H1 (cell line): ENCODE measurements at regions not wholly inside any gene's neighbourhood (a gene's known extent, or its start where the extent isn't known, plus 50 kb on each side); places are given as distances from the start of the nearest gene placed in this dataset.

Experiments
- CTCF ChIA-PET: fragments of 300-600 bp; sonication (Branson Sonifier 250); formaldehyde crosslinking; loops from one replicate; lab custom pipeline; 2021; ENCODE audit not compliant: partially characterized antibody; lab: Charles Lee
- POLR2A ChIA-PET: fragments of 300-600 bp; sonication (Branson Sonifier 250); formaldehyde crosslinking; loops from one replicate; lab custom pipeline; 2021; ENCODE audit warnings: inconsistent platforms; ENCODE audit not compliant: partially characterized antibody; lab: Charles Lee
- DNase-seq, 2 experiments: peaks; one replicate each; pipeline versions ENCODE4 v3.0.0 to v3.0.0-alpha.2; 2010 to 2022; ENCODE audit warnings: low spot score in 2 of 2, low read depth in 1 of 2, mixed read lengths in 1 of 2
- FAIRE-seq: peaks from 2 replicates; lab custom pipeline; 2011; peaks lifted over from hg19 to GRCh38; lab: Jason Lieb, UNC
- H2AFZ ChIP-seq: 2 replicates; pipeline ENCODE4 v1.8.1; 2012; ENCODE audit warnings: low read length, inconsistent platforms
- H2AK5ac ChIP-seq: 2 replicates; pipeline ENCODE4 v1.6.1; 2013; ENCODE audit warnings: low read depth, low read length
- H2BK120ac ChIP-seq: replicated peaks from 2 replicates; pipeline ENCODE3; 2013; ENCODE audit warnings: low read depth, low read length, inconsistent platforms
- H2BK12ac ChIP-seq: 2 replicates; pipeline ENCODE4 v1.6.1; 2013; ENCODE audit warnings: low read depth, low read length
- H2BK15ac ChIP-seq: 2 replicates; pipeline ENCODE4 v1.6.1; 2013; ENCODE audit warnings: low read length
- H2BK20ac ChIP-seq: 2 replicates; pipeline ENCODE4 v1.6.1; 2013; ENCODE audit warnings: low read length
- H2BK5ac ChIP-seq: 2 replicates; pipeline ENCODE4 v1.6.1; 2013; ENCODE audit warnings: low read depth, low read length
- H3K14ac ChIP-seq: 2 replicates; pipeline ENCODE4 v1.6.1; 2013; ENCODE audit warnings: inconsistent platforms; ENCODE audit not compliant: insufficient read length
- H3K18ac ChIP-seq: 2 replicates; pipeline ENCODE4 v1.6.1; 2013; ENCODE audit warnings: low read length; ENCODE audit errors: extremely low read depth
- H3K23ac ChIP-seq: 2 replicates; pipeline ENCODE4 v1.6.1; 2013; ENCODE audit warnings: inconsistent platforms; ENCODE audit not compliant: insufficient read length
- H3K23me2 ChIP-seq: 2 replicates; pipeline ENCODE4 v1.6.1; 2013; ENCODE audit warnings: low read depth, low read length
- H3K27ac ChIP-seq: 2 replicates; pipeline ENCODE4 v1.6.1; 2011; ENCODE audit warnings: low read depth, low read length, inconsistent platforms
- H3K27me3 ChIP-seq, 4 experiments: replicated peaks in 1 of 4; 1 replicate in 1 of 4; 2 replicates in 3 of 4; pipeline versions ENCODE4 v1.6.1 to v1.8.1; 2011 to 2013; ENCODE audit warnings: low read length in 3 of 4, mild to moderate bottlenecking in 3 of 4, inconsistent platforms in 2 of 4, mixed read lengths in 2 of 4, moderate library complexity in 1 of 4; ENCODE audit not compliant: control insufficient read depth in 3 of 4, insufficient read depth in 3 of 4; ENCODE audit errors: extremely low read depth in 1 of 4
- H3K36me3 ChIP-seq, 4 experiments: 2 replicates each; pipeline versions ENCODE4 v1.6.1 to v1.8.1; 2011 to 2013; ENCODE audit warnings: mild to moderate bottlenecking in 4 of 4, low read length in 3 of 4, moderate library complexity in 2 of 4, control low read depth in 1 of 4, inconsistent platforms in 1 of 4; ENCODE audit not compliant: insufficient read depth in 4 of 4, control insufficient read depth in 2 of 4
- H3K4ac ChIP-seq: replicated peaks from 2 replicates; pipeline ENCODE3; 2013; ENCODE audit warnings: low read length, low read depth, mixed read lengths, inconsistent platforms; ENCODE audit not compliant: insufficient read length
- H3K4me1 ChIP-seq, 4 experiments: replicated peaks in 1 of 4; 1 replicate in 1 of 4; 2 replicates in 3 of 4; pipeline versions ENCODE4 v1.6.1 to v1.8.1; 2011 to 2013; ENCODE audit warnings: low read length in 3 of 4, inconsistent platforms in 2 of 4, mixed read lengths in 1 of 4; ENCODE audit not compliant: insufficient read depth in 4 of 4, control insufficient read depth in 3 of 4
- H3K4me2 ChIP-seq, 2 experiments: 2 replicates each; pipeline versions ENCODE4 v1.6.1 to v1.8.1; 2011 to 2013; ENCODE audit warnings: low read depth in 2 of 2, low read length in 2 of 2, control low read depth in 1 of 2, inconsistent platforms in 1 of 2, mild to moderate bottlenecking in 1 of 2; ENCODE audit not compliant: insufficient read depth in 1 of 2
- H3K4me3 ChIP-seq, 4 experiments: fragments of 200-600, 300-600 bp in 1 of 4; sonication (generic), shearing (Covaris generic), sonication (Bioruptor Twin) in 1 of 4; 2 replicates each; pipeline versions ENCODE4 v1.5.1 to v1.8.1; 2011 to 2016; ENCODE audit warnings: low read length in 4 of 4, low read depth in 3 of 4, control low read depth in 2 of 4, inconsistent platforms in 2 of 4, mild to moderate bottlenecking in 2 of 4, mixed read lengths in 1 of 4, moderate library complexity in 1 of 4; ENCODE audit not compliant: insufficient read depth in 2 of 4; ENCODE audit errors: extremely low read depth in 1 of 4
- H3K56ac ChIP-seq: replicated peaks from 2 replicates; pipeline ENCODE3; 2013; ENCODE audit warnings: low read depth, mild to moderate bottlenecking, mixed read lengths, low read length, inconsistent platforms; ENCODE audit not compliant: insufficient read length
- H3K79me1 ChIP-seq: 2 replicates; pipeline ENCODE4 v1.6.1; 2013; ENCODE audit warnings: low read depth, low read length, control low read depth
- H3K79me2 ChIP-seq, 2 experiments: 2 replicates each; pipeline versions ENCODE4 v1.6.1 to v1.8.1; 2012 to 2013; ENCODE audit warnings: low read length in 2 of 2, mild to moderate bottlenecking in 2 of 2, inconsistent platforms in 1 of 2; ENCODE audit not compliant: insufficient read depth in 2 of 2, control insufficient read depth in 1 of 2
- H3K9ac ChIP-seq, 4 experiments: replicated peaks in 1 of 4; 1 replicate in 1 of 4; 2 replicates in 3 of 4; pipeline versions ENCODE4 v1.6.1 to v1.8.1; 2011 to 2013; ENCODE audit warnings: low read depth in 3 of 4, low read length in 3 of 4, control low read depth in 2 of 4, mild to moderate bottlenecking in 2 of 4, moderate library complexity in 2 of 4, inconsistent platforms in 1 of 4; ENCODE audit errors: extremely low read depth in 1 of 4
- H3K9me3 ChIP-seq, 2 experiments: 2 replicates each; pipeline versions ENCODE4 v1.6.1 to v1.8.1; 2012 to 2013; ENCODE audit warnings: mild to moderate bottlenecking in 2 of 2, moderate library complexity in 2 of 2, control low read depth in 1 of 2, inconsistent platforms in 1 of 2, low read depth in 1 of 2, low read length in 1 of 2, mixed read lengths in 1 of 2; ENCODE audit not compliant: insufficient read depth in 2 of 2
- H4K20me1 ChIP-seq, 2 experiments: replicated peaks in 1 of 2; 2 replicates each; pipeline versions ENCODE3 to v1.8.1; 2011 to 2013; ENCODE audit warnings: inconsistent platforms in 2 of 2, low read length in 2 of 2, mild to moderate bottlenecking in 1 of 2; ENCODE audit not compliant: insufficient read depth in 2 of 2, control insufficient read depth in 1 of 2
- H4K5ac ChIP-seq: 2 replicates; pipeline ENCODE4 v1.6.1; 2013; ENCODE audit warnings: low read length, low read depth, mixed read lengths, inconsistent platforms; ENCODE audit not compliant: insufficient read length
- H4K8ac ChIP-seq: 2 replicates; pipeline ENCODE4 v1.8.0; 2013; ENCODE audit warnings: mild to moderate bottlenecking, moderate library complexity, low read length, inconsistent platforms; ENCODE audit not compliant: insufficient read depth; ENCODE audit errors: extremely low read depth
- H4K91ac ChIP-seq: replicated peaks from 2 replicates; pipeline ENCODE3; 2013; ENCODE audit warnings: low read length, mixed read lengths, inconsistent platforms; ENCODE audit not compliant: insufficient read length
- CREB1 ChIP-seq: IDR thresholded peaks from 2 replicates; pipeline ENCODE4 v1.6.1; 2012; ENCODE audit warnings: inconsistent platforms
- GABPA ChIP-seq: IDR thresholded peaks from 2 replicates; pipeline ENCODE4 v1.6.1; 2011; ENCODE audit warnings: mild to moderate bottlenecking, low read length, moderate library complexity, borderline replicate concordance; ENCODE audit not compliant: insufficient read depth
- PHF8 ChIP-seq: fragments of 200-600 bp; sonication (generic); conservative IDR thresholded peaks from 2 replicates; pipeline ENCODE4 v1.7.1; 2012; ENCODE audit warnings: low read depth, mild to moderate bottlenecking, inconsistent platforms, low read length, moderate library complexity
- POLR2AphosphoS5 ChIP-seq: IDR thresholded peaks from 2 replicates; pipeline ENCODE4 v1.6.1; 2011; ENCODE audit warnings: low read depth, low read length
- SP2 ChIP-seq: IDR thresholded peaks from 2 replicates; pipeline ENCODE4 v1.6.1; 2012; ENCODE audit warnings: mild to moderate bottlenecking, low read length, inconsistent platforms
- WGBS, 2 experiments: shearing (Covaris generic) in 1 of 2; methylation state at CpG; one replicate each; pipeline versions ENCODE4 v1.1.6 to v1.1.7; 2013 to 2015; ENCODE audit warnings: low lambda C conversion rate in 2 of 2, mixed read lengths in 2 of 2, inconsistent platforms in 1 of 2, low coverage in 1 of 2, missing lambda C conversion rate in 1 of 2; ENCODE audit not compliant: insufficient replicate concordance in 2 of 2, insufficient coverage in 1 of 2, insufficient read length in 1 of 2; ENCODE audit errors: extremely low coverage in 1 of 2, missing lambda C conversion rate in 1 of 2; 5-methylcytosine and 5-hydroxymethylcytosine counted together
- TF ChIP-seq, protein P1 (sequence below): IDR thresholded peaks from 2 replicates; pipeline ENCODE4 v1.6.1; 2011; ENCODE audit warnings: low read depth, mild to moderate bottlenecking, low read length; ENCODE audit not compliant: insufficient read depth

GRCh38 chr11:115921986-115922385 lies 417.8 kb upstream of the CADM1 start:
- H3K23me2 ChIP-seq = no peaks in the 10 kb centered on the region; the same call in 1 of the 2 replicates
- no peak overlapping the region for H3K18ac ChIP-seq
- H2BK5ac ChIP-seq = no peak overlapping the region
- H4K8ac ChIP-seq = no peak overlapping the region
- no peaks in the 10 kb centered on the region for H3K79me2 ChIP-seq
- H2BK20ac ChIP-seq = no peak overlapping the region
- H3K9ac ChIP-seq = no peak overlapping the region
- H3K56ac ChIP-seq = no peak overlapping the region
- H4K20me1 ChIP-seq = no peaks in the 10 kb centered on the region
- H3K4me2 ChIP-seq = no peak overlapping the region
- H3K4me3 ChIP-seq = no peak overlapping the region
- CTCF ChIA-PET = interaction anchor here (1.0 to 1.6 kb wide), 2 partner anchors 10 kb away, joined by 4 to 6 read pairs; no protein-coding TSS in a partner anchor
- no peak for FAIRE-seq
- no peak overlapping the region for H2AFZ ChIP-seq
- H3K79me1 ChIP-seq = no peaks in the 10 kb centered on the region
- no peaks in the 10 kb centered on the region for H3K27me3 ChIP-seq
- no peak overlapping the region for H2BK12ac ChIP-seq
- POLR2A ChIA-PET = no interaction called here
- no peaks in the 10 kb centered on the region for H3K9me3 ChIP-seq
- H3K14ac ChIP-seq = no peak overlapping the region
- H3K4me1 ChIP-seq = no peaks in the 10 kb centered on the region
- no peak overlapping the region for H3K23ac ChIP-seq
- no peak for TF ChIP-seq GABPA
- TF ChIP-seq, protein P1, sequence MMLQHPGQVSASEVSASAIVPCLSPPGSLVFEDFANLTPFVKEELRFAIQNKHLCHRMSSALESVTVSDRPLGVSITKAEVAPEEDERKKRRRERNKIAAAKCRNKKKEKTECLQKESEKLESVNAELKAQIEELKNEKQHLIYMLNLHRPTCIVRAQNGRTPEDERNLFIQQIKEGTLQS = no peak
- TF ChIP-seq CREB1 = no peak
- no peak for TF ChIP-seq SP2
- no peak for TF ChIP-seq PHF8
- TF ChIP-seq POLR2AphosphoS5 = no peak
- TF ChIP-seq, all 59 proteins: peak for 0
- H4K5ac ChIP-seq = no peak overlapping the region
- H2AK5ac ChIP-seq = no peak overlapping the region
- WGBS, 2 experiments = 79% methylated on average over 2 of the region's 2 CpGs; no CpG with 5 or more reads in 1 of the 2 experiments
- H3K36me3 ChIP-seq = no peaks in the 10 kb centered on the region
- no peak overlapping the region for H3K27ac ChIP-seq
- no peak overlapping the region for H2BK15ac ChIP-seq
- no peak for DNase-seq
- H4K91ac ChIP-seq = no peak overlapping the region
- no peak overlapping the region for H3K4ac ChIP-seq
- no peak overlapping the region for H2BK120ac ChIP-seq
